ENCODE measurements at regions not wholly inside any gene's neighbourhood (a gene's known extent, or its start where the extent isn't known, plus 50 kb on each side); places are given as distances from the start of the nearest gene placed in this dataset.
A peak's percentile ranks its signal among the peaks of the same experiment; 100 is the strongest.

DNA sequence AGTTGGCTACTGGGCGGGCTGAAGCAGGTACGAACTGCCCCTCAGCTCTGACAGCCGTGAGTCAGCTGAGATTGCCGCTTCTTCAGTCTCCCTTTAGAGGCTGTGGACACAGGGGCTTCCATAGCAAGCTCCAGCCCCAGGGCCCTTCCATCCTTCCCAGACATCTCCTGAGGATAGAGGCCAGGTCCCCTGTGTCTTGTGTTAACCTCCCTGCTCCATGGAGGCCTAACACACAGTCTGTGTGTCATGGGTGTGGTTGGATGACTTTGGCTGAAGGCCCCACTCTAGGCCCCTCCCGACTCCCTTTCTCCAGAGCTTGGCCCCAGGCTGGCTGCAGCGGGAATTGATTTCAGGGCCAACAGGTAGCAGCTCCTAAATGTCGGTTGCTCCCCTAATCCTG is 116.1 kb upstream of the TLE3 start:
- no peak for DNase-seq (ENCODE audit: low read depth in 2 of 2, low spot score in 1 of 2)

DNA sequence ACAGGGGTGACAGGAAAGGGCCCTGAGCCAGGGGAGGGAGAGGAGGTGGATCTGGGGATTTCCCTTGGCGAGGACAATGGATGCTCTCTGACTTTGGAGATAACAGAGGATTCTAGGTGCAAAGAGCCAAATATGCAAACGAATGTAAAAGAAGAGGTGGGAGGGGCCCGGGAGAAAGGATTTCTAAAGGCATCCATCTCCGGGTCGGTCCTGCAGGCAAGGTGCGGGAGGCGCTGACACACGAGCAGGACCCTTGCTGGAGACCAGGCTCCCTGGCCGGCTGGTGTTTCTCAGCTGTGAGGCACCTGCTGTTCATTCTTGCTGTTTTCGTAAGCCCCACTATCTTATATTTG is 115.2 kb upstream of the TLE3 start:
- DNase-seq (ENCODE audit: low read depth in 2 of 2, low spot score in 1 of 2), result no peak

DNA sequence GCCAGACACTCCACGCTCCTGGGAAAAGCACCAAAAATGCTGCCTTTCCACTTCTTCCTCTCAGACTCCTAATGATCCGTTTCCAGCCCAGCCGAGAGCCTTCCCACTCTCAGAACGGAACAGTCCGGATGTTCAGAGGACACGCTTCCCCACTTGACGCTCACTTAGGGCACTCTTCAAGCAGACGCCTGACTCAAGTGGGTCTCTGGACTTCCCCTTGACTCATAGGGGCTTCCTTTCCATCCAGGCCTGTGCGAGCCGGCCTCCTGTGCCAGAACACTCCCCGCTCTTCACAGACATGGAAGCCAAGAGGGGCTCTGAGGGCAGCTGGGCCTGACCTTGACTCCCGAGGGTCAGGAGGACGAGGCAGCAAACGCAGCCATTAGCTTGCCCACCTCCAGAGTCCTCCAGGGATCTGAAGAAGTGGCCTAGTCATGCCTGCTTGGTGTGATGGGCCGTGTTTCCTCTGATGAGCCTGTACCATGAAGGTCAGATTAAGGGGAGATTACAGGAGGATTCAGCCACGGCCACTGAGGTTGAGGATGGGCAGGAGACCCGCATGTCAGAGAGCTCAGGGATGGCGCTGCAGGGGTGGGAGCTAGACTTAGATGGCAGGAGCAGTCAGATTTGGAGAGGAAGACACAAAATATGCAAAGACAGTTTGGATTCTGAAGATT is 114.7 kb upstream of the TLE3 start:
- no peak for DNase-seq (ENCODE audit: low read depth in 2 of 2, low spot score in 1 of 2)

DNA sequence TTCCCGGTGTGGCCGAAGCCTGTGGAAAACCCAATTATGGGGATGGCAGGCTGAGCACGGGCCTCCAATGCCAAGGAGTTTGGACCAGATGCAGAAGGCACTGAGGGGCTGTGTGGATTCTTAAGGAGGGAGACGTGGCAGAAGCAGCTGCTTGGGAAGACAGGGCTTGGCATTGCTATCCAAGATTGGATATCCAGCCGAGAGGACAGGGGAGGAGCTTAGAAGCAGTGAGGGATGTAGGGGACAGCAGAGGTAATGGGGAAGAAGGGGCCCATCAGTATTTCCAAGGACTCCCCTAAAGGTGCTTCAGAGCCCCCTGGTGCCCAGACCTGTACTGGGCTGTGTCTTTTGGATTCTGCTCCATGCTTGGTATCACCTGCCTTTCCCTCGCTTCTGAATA is 112.8 kb upstream of the TLE3 start:
- no peak for DNase-seq (ENCODE audit: low read depth in 2 of 2, low spot score in 1 of 2)

DNA sequence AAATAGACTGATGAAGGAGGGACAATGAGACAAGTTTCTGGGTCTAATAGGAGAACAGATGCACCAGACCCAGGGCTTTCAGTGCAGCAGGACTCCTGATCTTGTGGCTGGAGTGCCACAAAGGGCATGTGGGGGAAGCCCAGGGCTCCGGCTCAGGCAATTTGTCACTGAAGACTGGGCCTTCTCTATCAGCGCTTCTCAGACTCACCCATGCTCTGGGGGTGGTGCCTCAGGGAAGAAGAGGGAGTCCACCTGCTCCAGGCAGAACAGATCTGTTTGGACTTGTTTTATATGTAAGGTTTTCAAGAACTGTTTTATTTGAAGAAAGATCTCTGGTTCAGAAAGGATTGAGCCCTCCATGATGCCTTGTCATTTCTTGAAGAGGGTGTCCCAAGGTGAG is 112.4 kb upstream of the TLE3 start:
- DNase-seq (ENCODE audit: low read depth in 2 of 2, low spot score in 1 of 2), result no peak

DNA sequence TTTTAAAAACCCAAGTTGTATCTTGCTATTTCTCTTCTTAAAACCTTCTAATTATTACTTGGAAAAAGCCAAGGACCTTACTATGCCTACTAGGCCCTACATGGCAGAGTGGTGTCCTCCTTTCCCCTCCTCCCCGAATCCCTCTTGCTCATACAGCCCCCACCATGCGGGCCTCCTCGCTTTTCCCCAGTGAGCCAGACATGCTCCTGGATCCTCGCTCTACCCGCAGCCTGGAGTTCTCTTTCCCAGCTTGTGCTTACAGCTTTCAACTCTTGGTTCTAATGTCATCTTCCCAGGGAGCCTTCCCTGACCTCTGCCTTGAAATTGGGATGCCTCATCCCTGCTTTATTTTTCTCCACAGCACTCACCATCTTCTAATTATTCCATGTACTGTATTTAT is 111.8 kb upstream of the TLE3 start:
- no peak for DNase-seq (ENCODE audit: low read depth in 2 of 2, low spot score in 1 of 2)

DNA sequence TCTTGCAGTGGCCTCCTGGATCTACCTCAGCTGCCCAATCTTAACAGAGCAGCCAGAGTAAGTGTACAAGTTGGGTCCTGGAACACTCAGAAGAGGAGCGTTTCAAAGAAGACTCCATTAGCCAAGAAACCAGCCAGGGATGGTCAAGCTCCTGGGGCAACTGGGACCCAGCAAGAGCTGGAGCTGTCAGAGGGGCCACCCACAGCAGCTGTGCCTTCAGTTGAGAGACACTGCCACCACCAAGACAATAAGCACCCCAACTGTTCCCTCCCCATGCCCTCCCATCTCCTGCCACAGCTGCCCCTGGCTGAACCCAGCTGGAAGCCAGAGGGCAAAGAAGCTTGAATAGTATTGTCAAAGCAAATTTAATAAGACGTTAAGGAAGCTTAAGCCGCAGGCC is 110.6 kb upstream of the TLE3 start:
- DNase-seq (ENCODE audit: low read depth in 2 of 2, low spot score in 1 of 2), result no peak

DNA sequence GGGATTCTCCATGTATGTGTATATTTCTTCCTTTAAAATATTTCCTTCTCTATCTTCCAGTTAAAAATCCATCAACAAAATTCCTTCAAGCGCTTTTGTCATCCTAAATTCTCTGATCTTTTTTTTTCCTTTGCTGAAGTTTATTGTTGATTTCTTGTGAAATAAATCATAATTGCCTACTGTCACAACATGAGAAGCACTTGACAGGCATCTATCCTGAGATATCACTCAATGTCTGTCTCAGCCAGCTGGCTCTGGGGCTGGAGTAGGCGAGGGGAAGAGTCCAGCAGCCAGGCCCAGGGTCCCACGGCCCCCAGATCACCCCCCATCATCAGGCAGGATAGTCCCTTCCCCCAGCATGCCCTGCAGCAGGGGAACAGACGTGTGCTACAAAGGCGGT is 109.0 kb upstream of the TLE3 start:
- no peak for DNase-seq (ENCODE audit: low read depth in 2 of 2, low spot score in 1 of 2)

DNA sequence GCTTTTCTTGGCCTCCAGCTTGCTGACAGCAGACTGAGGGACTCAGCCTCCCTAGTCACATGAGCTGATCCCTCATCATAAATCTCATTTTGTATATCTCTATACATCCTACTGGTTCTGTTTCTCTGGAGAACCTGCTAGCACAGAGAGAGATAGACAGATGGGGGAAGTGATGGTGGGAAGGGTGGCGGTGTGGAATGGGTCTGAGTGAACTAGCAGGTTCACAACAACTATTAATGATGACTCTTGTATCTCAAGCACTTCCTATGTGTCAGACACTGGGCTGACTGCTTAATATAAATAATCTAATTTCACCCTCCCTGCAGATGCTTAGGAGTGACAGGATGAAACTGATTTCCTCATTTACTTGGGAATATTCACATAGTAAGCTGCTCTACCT is 106.9 kb upstream of the TLE3 start:
- no peak for DNase-seq (ENCODE audit: low read depth in 2 of 2, low spot score in 1 of 2)

DNA sequence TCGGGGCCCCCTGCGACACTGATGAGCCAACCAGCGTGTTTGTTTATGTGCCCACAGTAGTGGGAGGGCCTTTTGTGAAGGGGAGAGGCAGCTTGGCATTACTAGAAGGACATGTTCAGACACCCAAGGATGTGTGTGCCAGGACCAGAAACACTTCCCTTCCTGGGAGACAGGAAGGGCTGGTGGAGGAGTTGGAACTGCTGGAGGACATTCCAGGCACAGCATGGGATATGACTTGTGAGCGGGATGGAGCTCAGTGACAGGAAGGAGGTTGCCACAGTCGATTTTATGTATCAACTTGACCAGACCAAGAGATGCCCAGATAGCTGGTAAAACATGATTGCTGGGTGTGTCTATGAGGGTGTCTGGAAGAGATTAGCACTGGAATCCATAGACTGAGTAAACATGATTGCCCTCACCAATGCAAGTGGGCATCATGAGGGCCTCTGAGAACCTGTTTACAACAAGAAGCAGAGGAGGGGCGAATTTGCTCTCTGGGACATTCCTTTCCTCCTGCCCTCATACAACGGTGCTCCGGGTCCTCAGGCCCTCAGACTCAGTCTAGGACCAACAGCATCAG is 106.4 kb upstream of the TLE3 start:
- DNase-seq (ENCODE audit: low read depth in 2 of 2, low spot score in 1 of 2), result no peak

DNA sequence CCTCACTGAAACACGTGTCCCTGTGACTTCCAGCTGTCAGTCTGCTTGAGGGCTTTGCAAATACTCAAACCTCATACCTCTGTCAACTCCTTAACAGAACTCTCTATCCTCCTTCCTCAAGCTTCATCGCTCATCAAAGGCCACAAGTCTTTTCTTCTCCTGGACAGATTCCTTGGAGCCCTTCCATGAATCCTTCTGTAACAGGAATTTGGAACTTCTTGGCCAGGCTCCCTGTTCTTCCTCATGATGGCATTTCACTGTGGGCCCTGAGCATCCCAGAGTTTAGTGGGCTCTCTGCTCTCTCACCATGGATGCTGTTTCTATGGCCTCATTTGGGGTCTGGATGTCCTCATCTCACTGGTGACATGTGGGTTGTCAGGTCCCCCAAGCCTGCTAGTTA is 105.0 kb upstream of the TLE3 start:
- no peak for DNase-seq (ENCODE audit: low read depth in 2 of 2, low spot score in 1 of 2)

DNA sequence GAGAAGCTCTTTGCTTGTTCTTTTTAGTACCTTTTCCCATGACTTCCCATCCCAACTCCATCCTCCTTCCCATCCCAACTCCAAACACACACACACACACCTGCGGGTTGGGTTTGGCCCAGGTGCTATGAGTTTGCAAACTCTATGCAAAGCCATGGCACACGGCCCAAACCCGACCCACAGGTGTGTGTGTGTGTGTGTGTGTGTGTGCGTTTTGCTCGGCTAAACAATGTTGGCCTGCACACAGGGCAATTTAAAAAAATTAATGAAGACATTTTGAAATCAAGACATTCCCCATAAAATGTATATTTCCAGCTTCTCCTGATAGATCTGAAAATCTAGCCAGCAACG is 103.7 kb upstream of the TLE3 start:
- DNase-seq (ENCODE audit: low read depth in 2 of 2, low spot score in 1 of 2), result no peak

DNA sequence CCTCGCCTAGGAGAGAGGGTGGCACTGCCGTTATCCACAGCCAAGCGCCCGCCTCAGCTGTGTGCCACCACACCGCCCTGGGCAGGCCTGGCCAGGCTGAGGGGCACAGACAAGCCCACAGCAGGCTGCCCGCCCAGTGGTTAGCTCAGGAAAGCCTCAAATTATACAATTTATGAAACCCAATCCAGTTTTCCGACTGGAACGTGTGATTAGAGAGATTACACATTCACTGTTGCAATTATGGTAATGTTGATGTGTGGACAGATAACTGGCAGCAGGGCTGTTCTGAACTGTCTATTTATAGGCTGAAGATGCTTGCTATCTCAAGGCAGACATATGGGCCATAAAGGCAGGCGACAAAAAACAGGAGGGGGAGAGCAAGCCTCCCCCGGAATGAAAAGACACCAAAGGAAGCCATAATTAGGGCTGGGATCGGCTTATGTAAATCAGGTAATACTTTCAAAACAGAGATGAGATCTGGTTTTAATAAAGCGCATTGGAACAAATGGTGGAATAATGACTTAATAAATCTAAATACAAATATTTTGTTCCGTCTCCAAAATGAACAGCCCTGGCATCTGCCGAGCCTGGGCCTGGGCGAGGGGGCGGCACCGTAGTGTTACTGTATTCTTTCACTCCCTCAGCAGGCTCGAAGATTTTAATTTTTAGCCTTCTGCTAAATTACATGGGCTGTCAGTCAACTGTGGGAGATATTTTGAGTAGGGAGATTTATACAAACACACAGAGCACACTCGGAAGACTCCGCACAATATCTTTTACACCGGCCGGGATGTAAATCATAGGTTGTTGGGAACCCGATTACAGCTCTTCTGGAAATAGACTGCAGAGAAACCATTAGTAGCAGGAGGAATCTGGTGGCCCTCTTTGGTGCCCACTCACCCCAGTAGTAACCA is 103.1 kb upstream of the TLE3 start:
- no peak for DNase-seq (ENCODE audit: low read depth in 2 of 2, low spot score in 1 of 2)

DNA sequence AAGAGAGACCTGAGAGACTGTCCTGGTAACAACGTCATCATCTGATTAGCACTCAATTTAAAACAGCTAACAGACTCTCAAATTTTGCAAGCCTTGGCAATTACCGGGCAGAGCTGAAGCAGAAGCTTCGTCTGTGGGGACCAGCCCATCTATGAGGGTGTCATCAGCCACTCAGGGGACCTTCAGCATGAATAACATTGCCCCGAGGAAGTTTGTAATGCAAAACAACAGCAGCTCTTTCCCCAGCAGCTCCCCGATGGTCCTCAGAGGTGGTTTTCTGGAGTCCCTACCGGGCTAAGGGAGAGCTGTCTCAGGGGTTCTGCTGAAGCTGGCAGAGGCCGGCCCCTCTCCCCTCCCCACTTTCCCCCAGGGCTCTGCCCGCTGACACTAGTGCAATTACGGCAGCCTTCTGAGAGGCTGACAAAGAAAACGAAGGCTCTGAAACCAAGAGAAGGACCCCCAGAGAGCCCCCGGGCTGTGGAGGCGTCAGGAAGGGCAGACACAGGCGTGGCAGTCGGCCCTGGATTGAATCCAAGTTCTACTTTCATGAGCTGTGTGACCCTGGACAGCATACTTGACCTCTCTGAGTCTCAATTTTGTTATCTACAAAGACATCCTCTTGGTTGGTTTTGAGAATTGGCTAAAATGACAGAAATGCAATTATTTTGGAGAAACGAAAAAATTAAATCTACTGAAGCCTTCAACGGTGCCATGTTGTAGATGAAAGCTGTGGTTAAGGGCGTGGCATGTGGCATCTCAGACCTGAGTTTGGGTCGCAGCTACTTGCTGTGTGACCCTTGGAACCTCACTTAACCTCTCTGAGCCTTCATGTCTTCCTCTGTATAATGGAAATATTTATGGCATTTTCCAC is 102.1 kb upstream of the TLE3 start:
- no peak for DNase-seq (ENCODE audit: low read depth in 2 of 2, low spot score in 1 of 2)

DNA sequence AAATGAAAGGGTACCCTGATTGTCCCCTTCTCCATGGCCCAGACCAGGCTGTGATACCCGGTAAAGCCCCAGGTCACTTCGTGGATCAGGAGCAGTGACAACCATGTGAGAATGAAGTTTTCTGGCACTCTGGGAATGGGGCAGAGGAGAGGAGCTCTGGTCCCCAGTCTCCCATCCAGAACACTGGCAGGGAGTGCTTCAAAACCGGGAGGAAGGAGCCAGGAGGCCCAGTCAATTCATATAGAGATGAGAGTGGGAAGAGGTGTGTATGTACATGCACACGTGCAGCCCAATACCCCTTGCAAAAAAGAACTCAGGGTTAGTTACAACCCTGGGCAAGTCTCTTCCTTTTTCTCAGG is 101.4 kb upstream of the TLE3 start:
- DNase-seq (ENCODE audit: low read depth in 2 of 2, low spot score in 1 of 2), result no peak

DNA sequence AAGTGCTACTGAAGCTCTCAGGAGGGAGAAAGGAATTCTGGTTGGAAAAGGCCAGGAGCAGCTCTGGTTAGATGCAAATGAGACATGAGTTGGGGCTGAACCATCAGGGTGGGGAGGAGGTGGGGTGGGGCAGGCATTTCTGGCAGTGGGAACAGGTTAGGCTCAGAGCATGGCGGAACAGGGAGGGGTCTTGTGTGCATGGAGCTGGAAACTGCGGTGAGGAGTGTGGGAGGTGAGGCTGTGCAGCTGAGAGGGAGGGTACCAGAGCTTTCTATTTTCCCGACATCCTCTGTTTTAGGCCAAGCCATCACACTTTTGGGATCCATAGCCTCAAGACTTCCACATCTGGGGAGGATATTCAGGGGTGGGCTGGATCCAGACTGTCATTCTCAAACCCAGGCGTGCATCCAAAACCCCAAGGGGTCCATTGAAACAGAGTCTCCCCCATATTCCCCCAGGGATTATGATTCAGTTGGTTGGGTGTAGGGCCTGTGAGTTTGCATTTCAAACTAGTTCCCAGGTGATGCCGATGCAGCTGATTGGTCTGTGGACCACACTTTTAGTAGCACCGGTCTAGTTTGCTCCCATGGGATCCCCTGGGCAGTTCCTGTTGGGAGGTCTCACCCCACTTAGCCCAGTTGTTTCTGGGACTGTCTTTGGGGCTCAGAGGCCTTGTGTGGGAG is 100.9 kb upstream of the TLE3 start:
- no peak for DNase-seq (ENCODE audit: low read depth in 2 of 2, low spot score in 1 of 2)

DNA sequence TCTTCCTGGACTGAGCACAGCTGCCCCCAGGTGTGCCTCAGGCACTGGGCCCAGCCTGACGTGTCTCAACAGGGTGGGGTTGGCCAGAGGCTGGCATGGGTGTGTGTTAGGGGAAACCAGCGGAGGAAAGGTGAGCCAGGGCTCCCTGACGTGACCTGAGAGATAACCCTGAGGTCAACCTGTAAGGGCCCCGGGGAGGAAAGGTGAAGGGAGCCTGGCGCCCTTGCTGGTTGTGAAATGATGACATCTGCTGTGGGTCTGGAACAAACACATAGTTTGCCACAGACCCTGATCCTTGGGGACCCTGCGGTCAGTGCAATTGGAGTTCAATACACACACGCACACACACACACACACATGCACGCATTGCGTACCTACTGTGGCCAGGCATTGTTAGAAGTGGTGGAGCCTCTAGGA is 100.2 kb upstream of the TLE3 start:
- no peak for DNase-seq (ENCODE audit: low read depth in 2 of 2, low spot score in 1 of 2)

DNA sequence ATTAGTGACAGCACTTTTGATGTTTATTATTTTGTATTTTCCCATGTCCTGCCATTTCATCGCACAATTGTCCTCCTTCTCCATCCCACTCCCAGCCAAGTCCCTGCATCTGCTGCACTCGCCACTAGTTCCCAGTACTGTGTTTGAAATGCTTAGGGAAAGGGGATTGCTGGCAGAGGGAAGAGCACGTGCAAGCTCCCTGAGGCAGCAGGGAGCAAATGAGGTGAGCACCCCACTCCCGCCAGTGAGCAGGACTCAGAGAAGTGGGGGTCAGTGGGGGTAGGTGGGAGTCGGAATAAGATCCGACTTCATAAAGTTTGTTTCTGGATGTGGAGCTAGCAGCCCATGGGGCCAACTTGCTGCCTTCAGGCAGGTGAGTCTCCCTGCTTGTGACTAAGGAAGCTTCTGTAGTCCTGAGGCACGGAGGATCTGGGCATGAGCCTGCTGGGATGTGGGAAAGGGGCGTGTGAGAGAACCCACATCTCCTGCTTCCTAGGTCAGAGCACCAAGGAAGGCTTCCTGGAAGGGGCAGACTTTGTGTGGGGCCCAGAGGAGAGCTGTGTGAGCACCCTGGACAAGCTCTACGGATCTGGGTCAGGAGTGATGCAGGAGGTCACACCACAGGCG is 99.7 kb upstream of the TLE3 start:
- no peak for DNase-seq (ENCODE audit: low read depth in 2 of 2, low spot score in 1 of 2)

DNA sequence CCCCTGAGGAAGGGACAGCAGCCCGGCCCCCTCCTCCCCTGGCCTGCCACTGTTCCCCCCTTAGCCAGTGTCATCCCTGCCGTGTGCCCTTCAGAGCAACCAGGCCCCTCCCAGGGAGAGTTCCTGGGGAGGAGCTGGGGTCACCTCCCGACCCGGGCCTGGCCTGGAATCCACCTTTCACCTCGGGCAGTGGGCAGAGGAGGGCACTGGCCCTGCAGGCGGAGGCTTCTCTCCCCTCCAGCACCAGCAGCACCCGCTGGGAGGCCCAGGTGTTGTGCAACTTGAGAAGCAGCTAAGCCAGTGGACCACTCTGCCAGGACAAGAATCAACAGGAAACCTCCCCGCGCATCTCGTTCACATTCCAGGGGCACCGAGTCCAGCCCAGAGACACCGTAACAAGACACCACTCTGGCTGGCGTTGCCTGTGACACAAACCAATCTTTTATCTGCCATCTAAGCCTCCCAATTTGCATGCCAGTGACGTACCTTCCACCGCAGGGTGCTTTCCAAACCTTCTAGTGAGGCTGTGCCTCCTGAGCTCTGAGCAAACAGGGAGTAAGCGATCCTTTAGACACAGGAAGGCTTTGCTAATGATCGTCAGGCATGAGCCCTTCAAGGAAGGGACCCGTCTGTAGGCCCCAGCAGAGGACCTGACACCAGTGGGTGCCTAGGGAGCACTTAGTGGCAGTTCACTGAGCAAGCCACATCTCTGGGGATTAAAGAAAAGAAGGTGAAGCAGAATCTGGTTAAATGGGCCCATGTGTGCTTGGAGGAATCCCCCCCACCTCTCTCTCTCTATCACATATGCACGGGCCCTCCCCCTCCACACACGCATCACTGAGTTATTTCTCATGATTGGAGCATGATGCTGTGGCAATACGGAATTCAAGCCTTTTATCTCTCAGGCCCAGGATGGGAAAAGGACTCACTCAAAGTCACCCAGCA is 98.9 kb upstream of the TLE3 start:
- peak in 1 of 2 donors; percentile 17 for DNase-seq (ENCODE audit: low read depth in 2 of 2, low spot score in 1 of 2)

Data from stimulated activated CD8-positive, alpha-beta memory T cell treated with anti-CD3 and anti-CD28 coated beads, Interleukin-4, amount 100 ng/mL, for 1 hour (primary cell).